GM12878 (cell line): ENCODE measurements at regions not wholly inside any gene's neighbourhood (a gene's known extent, or its start where the extent isn't known, plus 50 kb on each side); places are given as distances from the start of the nearest gene placed in this dataset.

ENCODE experiments used
- ATAC-seq: fragments of 200-7000 bp; cut with Tn5 transposase; 3 replicates; pipeline ENCODE4 v1.9.1; 2020; ENCODE audit warnings: mild to moderate bottlenecking, moderate library complexity
- BruUV-seq: library from RNA; stranded (reverse); fragments of 400-500 nt; replicated peaks from 2 replicates; lab custom pipeline; 2021; lab: Mats Ljungman, UMichigan
- CTCF ChIA-PET: fragments of 300-600 bp; sonication (Branson Sonifier 250); formaldehyde crosslinking; extraction: SDS; loops from one replicate; lab custom pipeline; 2021; ENCODE audit warnings: inconsistent platforms; lab: Yijun Ruan, JAX
- POLR2A ChIA-PET: fragments of 350-600 bp; formaldehyde crosslinking; extraction: SDS; loops from one replicate; lab custom pipeline; 2021; ENCODE audit warnings: inconsistent platforms; lab: Charles Lee
- RAD21 ChIA-PET: fragments of 300-600 bp; sonication (Branson Sonifier 250); formaldehyde crosslinking; loops from one replicate; lab custom pipeline; 2023; ENCODE audit warnings: antibody characterized with exemption; ENCODE audit not compliant: unreplicated experiment; lab: Charles Lee
- SMC1A ChIA-PET: fragments of 300-600 bp; sonication (Branson Sonifier 250); formaldehyde crosslinking; loops from one replicate; lab custom pipeline; 2023; ENCODE audit not compliant: unreplicated experiment, uncharacterized antibody; lab: Charles Lee
- DNase-seq: peaks from one replicate; pipeline ENCODE4 v3.0.0-alpha.2; 2011; ENCODE audit warnings: low read depth, low spot score
- FAIRE-seq: peaks from 3 replicates; lab custom pipeline; 2011; peaks lifted over from hg19 to GRCh38; lab: Jason Lieb, UNC
- H2AFZ ChIP-seq: 2 replicates; pipeline ENCODE4 v1.6.0; 2011; ENCODE audit warnings: low read depth, low read length, control low read depth; ENCODE audit not compliant: control insufficient read depth
- H3K27ac ChIP-seq: 2 replicates; pipeline ENCODE4 v1.5.1; 2011; ENCODE audit warnings: control low read depth; ENCODE audit not compliant: control insufficient read depth, insufficient read depth
- H3K27me3 ChIP-seq, 2 experiments: replicated peaks in 1 of 2; 2 replicates each; pipeline versions ENCODE4 v1.6.0 to v1.6.1; 2011; ENCODE audit warnings: low read length in 1 of 2; ENCODE audit not compliant: control insufficient read depth in 2 of 2, insufficient read depth in 2 of 2
- H3K36me3 ChIP-seq, 2 experiments: 2 replicates each; pipeline ENCODE4 v1.5.1; 2011; ENCODE audit warnings: low read length in 1 of 2; ENCODE audit not compliant: control insufficient read depth in 2 of 2, insufficient read depth in 2 of 2
- H3K4me1 ChIP-seq: 2 replicates; pipeline ENCODE4 v1.6.1; 2011; ENCODE audit warnings: mild to moderate bottlenecking, low read length, moderate library complexity, mixed read lengths; ENCODE audit not compliant: control insufficient read depth, insufficient read depth
- H3K4me2 ChIP-seq: 2 replicates; pipeline ENCODE4 v1.6.0; 2011; ENCODE audit warnings: control low read depth; ENCODE audit not compliant: control insufficient read depth, insufficient read depth
- H3K4me3 ChIP-seq: fragments of 200-600 bp; sonication (generic); 2 replicates; pipeline ENCODE4 v1.5.1; 2016
- H3K79me2 ChIP-seq: 2 replicates; pipeline ENCODE4 v1.6.0; 2011; ENCODE audit warnings: low read length; ENCODE audit not compliant: control insufficient read depth, insufficient read depth
- H3K9ac ChIP-seq: 2 replicates; pipeline ENCODE4 v1.8.0; 2011; ENCODE audit warnings: low read length, control low read depth, mixed read lengths; ENCODE audit not compliant: control insufficient read depth, insufficient read depth
- H3K9me3 ChIP-seq: replicated peaks from 3 replicates; pipeline ENCODE4 v1.5.1; 2011; ENCODE audit warnings: mild to moderate bottlenecking, low read length; ENCODE audit not compliant: control insufficient read depth, insufficient read depth
- H4K20me1 ChIP-seq: 2 replicates; pipeline ENCODE4 v1.6.0; 2011; ENCODE audit not compliant: control insufficient read depth, insufficient read depth
- BACH1 ChIP-seq: fragments of 450-650 bp; IDR thresholded peaks from 2 replicates; pipeline ENCODE4 v1.6.1; 2017; ENCODE audit warnings: mild to moderate bottlenecking, borderline replicate concordance
- BMI1 ChIP-seq: fragments of 450-650 bp; IDR thresholded peaks from 2 replicates; pipeline ENCODE4 v1.6.1; 2016; ENCODE audit warnings: mild to moderate bottlenecking, moderate library complexity, borderline replicate concordance
- BRCA1 ChIP-seq: IDR thresholded peaks from 2 replicates; pipeline ENCODE4 v1.6.1; 2011; ENCODE audit warnings: low read depth, low read length, improper control_type of control experiment
- CBX3 ChIP-seq: fragments of 200-600 bp; sonication (generic); IDR thresholded peaks from 2 replicates; pipeline ENCODE4 v1.6.1; 2016; ENCODE audit warnings: low read depth, borderline replicate concordance
- CHD2 ChIP-seq: IDR thresholded peaks from 2 replicates; pipeline ENCODE4 v1.6.1; 2011; ENCODE audit warnings: low read depth, low read length, improper control_type of control experiment, borderline replicate concordance
- CHD4 ChIP-seq: fragments of 200-600 bp; sonication (generic); IDR thresholded peaks from 2 replicates; pipeline ENCODE4 v1.6.1; 2016; ENCODE audit warnings: mild to moderate bottlenecking
- E2F4 ChIP-seq: IDR thresholded peaks from 2 replicates; pipeline ENCODE4 v1.6.1; 2012; ENCODE audit warnings: low read depth, low read length, improper control_type of control experiment
- E2F8 ChIP-seq: fragments of 450-650 bp; IDR thresholded peaks from 2 replicates; pipeline ENCODE4 v1.6.1; 2018; ENCODE audit warnings: mild to moderate bottlenecking, low read depth, moderate library complexity; ENCODE audit not compliant: partially characterized antibody
- ETV6 ChIP-seq, 2 experiments: fragments of 450-650 bp in 1 of 2; IDR thresholded peaks in 1 of 2; conservative IDR thresholded peaks in 1 of 2; 2 replicates each; pipeline ENCODE4 v1.6.1; 2014; ENCODE audit warnings: antibody characterized with exemption in 1 of 2, borderline replicate concordance in 1 of 2, low read depth in 1 of 2, mild to moderate bottlenecking in 1 of 2, moderate library complexity in 1 of 2
- HDAC6 ChIP-seq: fragments of 200-600 bp; sonication (generic); IDR thresholded peaks from one replicate; pipeline ENCODE4 v1.8.0; 2017; ENCODE audit warnings: antibody characterized with exemption; ENCODE audit not compliant: unreplicated experiment
- IKZF1 ChIP-seq: fragments of 450-650 bp; conservative IDR thresholded peaks from 2 replicates; pipeline ENCODE4 v1.6.1; 2017; ENCODE audit warnings: antibody characterized with exemption, mild to moderate bottlenecking
- IRF5 ChIP-seq: fragments of 450-650 bp; IDR thresholded peaks from 2 replicates; pipeline ENCODE4 v1.6.1; 2017; ENCODE audit warnings: borderline replicate concordance
- PAX5 ChIP-seq: IDR thresholded peaks from 2 replicates; pipeline ENCODE4 v1.6.1; 2011; ENCODE audit warnings: low read depth, low read length, borderline replicate concordance
- PBX3 ChIP-seq: IDR thresholded peaks from 2 replicates; pipeline ENCODE4 v1.6.1; 2011; ENCODE audit warnings: mild to moderate bottlenecking, low read depth, low read length, moderate library complexity; ENCODE audit not compliant: insufficient replicate concordance
- POLR2A ChIP-seq: IDR thresholded peaks from 2 replicates; pipeline ENCODE4 v1.6.1; 2011; ENCODE audit warnings: low read depth, mild to moderate bottlenecking, low read length
- RFX5 ChIP-seq: IDR thresholded peaks from 2 replicates; pipeline ENCODE4 v1.6.1; 2011; ENCODE audit warnings: low read depth, low read length, improper control_type of control experiment
- SIN3A ChIP-seq: IDR thresholded peaks from 2 replicates; pipeline ENCODE4 v1.6.1; 2012; ENCODE audit warnings: low read depth, low read length, improper control_type of control experiment
- SUPT20H ChIP-seq: IDR thresholded peaks from 2 replicates; pipeline ENCODE4 v1.6.1; 2011; ENCODE audit warnings: low read depth, mild to moderate bottlenecking, low read length, moderate library complexity, borderline replicate concordance; ENCODE audit not compliant: control insufficient read depth
- TAF1 ChIP-seq: IDR thresholded peaks from 2 replicates; pipeline ENCODE4 v1.6.1; 2011; ENCODE audit warnings: mild to moderate bottlenecking, low read depth, low read length, borderline replicate concordance
- WGBS: methylation state at CpG from one replicate; pipeline ENCODE4 v1.1.6; 2016; ENCODE audit warnings: low lambda C conversion rate; ENCODE audit not compliant: insufficient replicate concordance, insufficient coverage; ENCODE audit errors: missing lambda C conversion rate; 5-methylcytosine and 5-hydroxymethylcytosine counted together
- in situ Hi-C: fragments of 300-500 bp; cut with MboI; formaldehyde crosslinking; loops from 9 replicates; pipeline ENCODE4 v1.14.3; 2018; ENCODE audit warnings: mixed read lengths
- intact Hi-C: fragments of 100-400 bp; cut with micrococcal nuclease; formaldehyde crosslinking; loops from one replicate; pipeline ENCODE4 v1.14.2; 2022; ENCODE audit not compliant: unreplicated experiment

GRCh38 chr6:113048741-113049140 lies 701.6 kb downstream of the RFPL4B start:
- H3K27me3 ChIP-seq = no peaks in the 10 kb centered on the region; a peak in 2 of 4 replicates
- WGBS = 29% methylated on average over 3 of the region's 3 CpGs
- ATAC-seq = no peak
- FAIRE-seq = no peak
- no peak overlapping the region for H3K27ac ChIP-seq
- intact Hi-C loops = no loop called here
- H4K20me1 ChIP-seq = no peaks in the 10 kb centered on the region
- RAD21 ChIA-PET = no interaction called here
- TF ChIP-seq SUPT20H (no peak), HDAC6 (no peak), SIN3A (no peak), CBX3 (no peak), BACH1 (no peak), POLR2A (no peak), RFX5 (no peak), BRCA1 (no peak), CHD4 (no peak), E2F8 (no peak), ETV6 (conservative IDR thresholded peaks at IDR 0.05 in 1 of 2, IDR thresholded peaks at IDR 0.05 in 1 of 2; ENCODE audit: borderline replicate concordance in 1 of 2, low read depth in 1 of 2) (no peak), PBX3 (no peak), CHD2 (no peak), IKZF1 (no peak), IRF5 (no peak), BMI1 (no peak), PAX5 (no peak), E2F4 (no peak), TAF1 (no peak)
- no peaks in the 10 kb centered on the region for H3K9me3 ChIP-seq
- no peaks in the 10 kb centered on the region for H3K79me2 ChIP-seq
- H3K4me1 ChIP-seq = no peaks in the 10 kb centered on the region
- in situ Hi-C loops = no loop called here
- no TSS peak for BruUV-seq
- no peaks in the 10 kb centered on the region for H3K36me3 ChIP-seq
- H2AFZ ChIP-seq = no peak overlapping the region
- POLR2A ChIA-PET = interaction anchor here (0.6 kb wide), 1 partner anchor 58 kb away, joined by 13 read pairs; no protein-coding TSS in a partner anchor
- H3K4me3 ChIP-seq = no peak overlapping the region
- CTCF ChIA-PET = no interaction called here
- H3K9ac ChIP-seq = no peak overlapping the region
- SMC1A ChIA-PET = interaction anchor here (0.7 to 0.9 kb wide), 2 partner anchors 17 to 782 kb away, joined by 3 read pairs; no protein-coding TSS in a partner anchor
- H3K4me2 ChIP-seq = no peak overlapping the region
- DNase-seq = no peak
